ENCODE measurements at regions not wholly inside any gene's neighbourhood (a gene's known extent, or its start where the extent isn't known, plus 50 kb on each side); places are given as distances from the start of the nearest gene placed in this dataset.

- Histone ChIP-seq H3K27ac (replicated peaks in 1 of 4) (no peak overlapping the region), H3K36me3 (no peaks in the 10 kb centered on the region), H3K27me3 (no peaks in the 10 kb centered on the region), H3K4me3 (no peak overlapping the region), H3K9me3 (no peaks in the 10 kb centered on the region), H3K4me1 (peaks cover 0 to 4% (median 0%) of the 10 kb centered on the region in 4 donors)
- intact Hi-C loops (cut with DNase I): no loop called here
- TF ChIP-seq POLR2A (IDR thresholded peaks at IDR 0.05; ENCODE audit: low read depth) (no peak), EP300 (IDR thresholded peaks at IDR 0.05) (no peak), POLR2AphosphoS5 (IDR thresholded peaks at IDR 0.05) (no peak), CTCF (IDR thresholded peaks at IDR 0.05) (no peak)
- WGBS: 39% methylated on average over 8 of the region's 8 CpGs
- DNase-seq (ENCODE audit: extremely low spot score): no peak
Measured at GRCh38 chr5:33032271-33033070, 321.4 kb downstream of the NPR3 start.

GRCh38 chr5:33033516-33033915 is 322.4 kb downstream of the NPR3 start:
- WGBS: 69% methylated on average over 3 of the region's 3 CpGs
- Histone ChIP-seq H3K36me3 (no peaks in the 10 kb centered on the region), H3K27me3 (no peaks in the 10 kb centered on the region), H3K9me3 (no peaks in the 10 kb centered on the region), H3K4me3 (no peak overlapping the region), H3K27ac (replicated peaks in 1 of 4) (no peak overlapping the region), H3K4me1 (peaks cover 0 to 4% (median 0%) of the 10 kb centered on the region in 4 donors)
- intact Hi-C loops (cut with DNase I): no loop called here
- no peak for DNase-seq (ENCODE audit: extremely low spot score)
- TF ChIP-seq POLR2A (IDR thresholded peaks at IDR 0.05; ENCODE audit: low read depth) (no peak), CTCF (IDR thresholded peaks at IDR 0.05) (no peak), POLR2AphosphoS5 (IDR thresholded peaks at IDR 0.05) (no peak)

DNA sequence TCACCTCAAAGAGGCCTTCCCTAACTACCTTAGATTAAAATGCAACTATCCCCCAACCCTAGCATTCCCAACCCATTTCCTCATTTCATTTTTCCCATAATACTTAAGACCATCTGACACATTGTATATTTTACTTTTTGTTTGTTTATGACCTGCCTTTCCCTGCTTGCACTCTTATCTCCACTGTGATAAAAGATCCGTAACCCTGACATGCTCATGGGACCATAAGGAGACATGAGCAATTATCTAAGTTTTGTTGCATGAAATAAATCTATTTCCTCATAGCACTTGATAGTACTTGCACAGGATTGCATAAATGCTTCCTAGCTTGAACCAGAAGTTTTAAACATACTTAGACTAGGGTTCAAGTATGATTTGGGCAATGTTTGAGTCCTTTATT is 323.7 kb downstream of the NPR3 start:
- H3K4me1 ChIP-seq: peaks cover 0 to 4% (median 0%) of the 10 kb centered on the region in 4 donors
- TF ChIP-seq CTCF (IDR thresholded peaks at IDR 0.05) (no peak), POLR2A (IDR thresholded peaks at IDR 0.05; ENCODE audit: low read depth) (no peak), POLR2AphosphoS5 (IDR thresholded peaks at IDR 0.05) (no peak), EP300 (IDR thresholded peaks at IDR 0.05) (no peak)
- DNase-seq (ENCODE audit: extremely low spot score): no peak
- intact Hi-C loops (cut with DNase I): no loop called here
- no peaks in the 10 kb centered on the region for H3K9me3 ChIP-seq
- H3K27ac ChIP-seq (replicated peaks in 1 of 4): no peak overlapping the region
- 91% methylated on average over 1 of the region's 1 CpG for WGBS
- H3K4me3 ChIP-seq: no peak overlapping the region
- no peaks in the 10 kb centered on the region for H3K27me3 ChIP-seq
- no peaks in the 10 kb centered on the region for H3K36me3 ChIP-seq

- TF ChIP-seq POLR2AphosphoS5 (IDR thresholded peaks at IDR 0.05) (no peak), POLR2A (IDR thresholded peaks at IDR 0.05; ENCODE audit: low read depth) (no peak), EP300 (IDR thresholded peaks at IDR 0.05) (no peak), CTCF (IDR thresholded peaks at IDR 0.05) (no peak)
- WGBS: 94% methylated on average over 3 of the region's 3 CpGs
- Histone ChIP-seq H3K9me3 (peaks cover 0 to 8% (median under 1%) of the 10 kb centered on the region in 4 donors), H3K4me1 (peaks cover 0 to 4% (median 0%) of the 10 kb centered on the region in 4 donors), H3K27me3 (no peaks in the 10 kb centered on the region), H3K36me3 (no peaks in the 10 kb centered on the region), H3K27ac (replicated peaks in 1 of 4) (no peak overlapping the region), H3K4me3 (no peak overlapping the region)
- no peak for DNase-seq (ENCODE audit: extremely low spot score)
- intact Hi-C loops (cut with DNase I): no loop called here
Measured at GRCh38 chr5:33035851-33036527, 324.9 kb downstream of the NPR3 start.

Data from esophagus muscularis mucosa (tissue), 4 donors.